Neural cell (in vitro differentiated cells): ENCODE measurements at regions not wholly inside any gene's neighbourhood (a gene's known extent, or its start where the extent isn't known, plus 50 kb on each side); places are given as distances from the start of the nearest gene placed in this dataset.

Experiments
- H2AFZ ChIP-seq: fragments of 200-600, 300-800 bp; sonication (generic), shearing (Covaris generic); 2 replicates; pipeline ENCODE4 v1.6.0; 2014; ENCODE audit warnings: low read depth, mild to moderate bottlenecking, antibody characterized with exemption, low read length, moderate library complexity
- H3F3A ChIP-seq: fragments of 200-600 bp; shearing (Covaris generic); 2 replicates; pipeline ENCODE4 v1.6.1; 2016; ENCODE audit warnings: mild to moderate bottlenecking, moderate library complexity, mixed read lengths, antibody characterized with exemption, low read length; ENCODE audit not compliant: insufficient read depth, poor library complexity, severe bottlenecking
- H3K27ac ChIP-seq: fragments of 200-600, 300-800 bp; sonication (generic), shearing (Covaris generic); 2 replicates; pipeline ENCODE4 v1.5.1; 2014; ENCODE audit warnings: mild to moderate bottlenecking, low read length, moderate library complexity
- H3K27me3 ChIP-seq: fragments of 300-800, 200-600 bp; sonication (generic), shearing (Covaris generic); 2 replicates; pipeline ENCODE4 v1.6.0; 2014; ENCODE audit warnings: mild to moderate bottlenecking, low read depth, low read length, moderate library complexity; ENCODE audit not compliant: insufficient read depth
- H3K36me3 ChIP-seq: fragments of 300-800, 200-600 bp; sonication (generic), shearing (Covaris generic); 2 replicates; pipeline ENCODE4 v1.5.1; 2014; ENCODE audit warnings: mild to moderate bottlenecking, antibody characterized with exemption, low read length, moderate library complexity; ENCODE audit not compliant: insufficient read depth
- H3K4me2 ChIP-seq: fragments of 300-800, 200-600 bp; sonication (generic), shearing (Covaris generic); 2 replicates; pipeline ENCODE4 v1.6.0; 2014; ENCODE audit warnings: mild to moderate bottlenecking, low read length
- H3K4me3 ChIP-seq: fragments of 300-800, 200-600 bp; sonication (generic), shearing (Covaris generic); 2 replicates; pipeline ENCODE4 v1.5.1; 2014; ENCODE audit warnings: mild to moderate bottlenecking, low read length, moderate library complexity
- H3K79me2 ChIP-seq: fragments of 200-600 bp; shearing (Covaris generic); replicated peaks from 2 replicates; pipeline ENCODE4 v1.6.0; 2014; ENCODE audit warnings: mild to moderate bottlenecking, low read length, moderate library complexity; ENCODE audit not compliant: insufficient read depth
- H3K9ac ChIP-seq: fragments of 300-800, 200-600 bp; sonication (generic), shearing (Covaris generic); 2 replicates; pipeline ENCODE4 v1.6.1; 2016; ENCODE audit warnings: mild to moderate bottlenecking, low read length, mixed read lengths
- H3K9me2 ChIP-seq: fragments of 200-600 bp; shearing (Covaris generic); 2 replicates; pipeline ENCODE4 v1.6.1; 2016; ENCODE audit warnings: mild to moderate bottlenecking, low read length, mixed read lengths; ENCODE audit not compliant: insufficient read depth
- H3K9me3 ChIP-seq: fragments of 200-600, 300-800 bp; sonication (generic), shearing (Covaris generic); 2 replicates; pipeline ENCODE4 v1.6.1; 2016; ENCODE audit warnings: mild to moderate bottlenecking, mixed run types, low read length, moderate library complexity, mixed read lengths
- H4K20me1 ChIP-seq: fragments of 200-600 bp; shearing (Covaris generic); 2 replicates; pipeline ENCODE4 v1.6.1; 2016; ENCODE audit warnings: mild to moderate bottlenecking, mixed run types; ENCODE audit not compliant: insufficient read depth
- EP300 ChIP-seq: fragments of 450-650 bp; conservative IDR thresholded peaks from 2 replicates; pipeline ENCODE4 v1.6.1; 2014; ENCODE audit warnings: antibody characterized with exemption, mild to moderate bottlenecking, moderate library complexity; ENCODE audit not compliant: poor library complexity, severe bottlenecking
- EZH2 ChIP-seq: fragments of 200-600, 300-800 bp; shearing (Covaris generic), sonication (generic); IDR thresholded peaks from 2 replicates; pipeline ENCODE4 v1.6.1; 2014; ENCODE audit warnings: antibody characterized with exemption, low read length, borderline replicate concordance, mild to moderate bottlenecking; ENCODE audit not compliant: insufficient read depth, poor library complexity, severe bottlenecking
- MXI1 ChIP-seq: fragments of 450-650 bp; conservative IDR thresholded peaks from 2 replicates; pipeline ENCODE4 v1.6.1; 2014; ENCODE audit warnings: antibody characterized with exemption, mild to moderate bottlenecking; ENCODE audit not compliant: poor library complexity, severe bottlenecking
- POLR2AphosphoS5 ChIP-seq: IDR thresholded peaks from 2 replicates; pipeline ENCODE4 v1.6.1; 2012
- RAD21 ChIP-seq: fragments of 450-650 bp; conservative IDR thresholded peaks from 2 replicates; pipeline ENCODE4 v1.6.1; 2014; ENCODE audit warnings: antibody characterized with exemption, mild to moderate bottlenecking, moderate library complexity
- SMC3 ChIP-seq: fragments of 450-650 bp; conservative IDR thresholded peaks from 2 replicates; pipeline ENCODE4 v1.6.1; 2014; ENCODE audit warnings: antibody characterized with exemption, mild to moderate bottlenecking, moderate library complexity; ENCODE audit not compliant: poor library complexity
- TAF1 ChIP-seq: IDR thresholded peaks from 2 replicates; pipeline ENCODE4 v1.6.1; 2012; ENCODE audit warnings: low read depth
- TF ChIP-seq, protein P1 (sequence below): IDR thresholded peaks from 2 replicates; pipeline ENCODE4 v1.6.1; 2012; ENCODE audit warnings: borderline replicate concordance
- TF ChIP-seq, protein P2 (sequence below): fragments of 450-650 bp; IDR thresholded peaks from 2 replicates; pipeline ENCODE4 v1.5.1; 2014; ENCODE audit warnings: antibody characterized with exemption, mild to moderate bottlenecking, moderate library complexity; ENCODE audit not compliant: poor library complexity, severe bottlenecking

DNA sequence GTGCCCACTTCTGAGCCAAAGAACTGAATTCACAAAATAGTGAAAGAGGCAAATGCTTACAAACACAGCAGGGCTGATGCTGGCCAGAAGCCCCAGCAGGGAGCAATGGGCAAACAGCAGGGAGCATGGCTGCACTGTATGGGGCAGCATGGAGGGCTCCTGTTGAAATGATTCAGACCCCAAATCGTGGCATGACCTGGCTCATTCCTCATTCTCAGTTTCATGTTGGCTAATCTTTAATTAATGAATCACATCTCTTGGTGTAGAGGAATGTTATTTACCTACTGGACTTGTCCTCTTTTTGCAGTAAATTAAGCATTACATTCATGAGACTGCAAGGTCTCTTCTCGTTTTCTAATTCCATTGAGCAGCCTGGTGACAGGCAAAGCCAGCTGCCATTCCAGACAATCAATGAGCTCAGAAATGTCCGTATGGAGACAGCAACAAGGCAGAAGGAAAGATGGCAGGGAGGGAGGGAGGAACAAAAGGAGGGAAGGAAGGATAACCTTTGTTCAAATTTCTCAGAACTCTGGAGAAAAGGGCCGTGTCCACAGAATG lies 84.9 kb upstream of the ST8SIA3 start:
- Histone ChIP-seq H3K27me3 (no peaks in the 10 kb centered on the region), H3K4me2 (no peak overlapping the region), H2AFZ (no peak overlapping the region), H4K20me1 (no peaks in the 10 kb centered on the region), H3K9ac (no peak overlapping the region), H3F3A (no peaks in the 10 kb centered on the region), H3K36me3 (no peaks in the 10 kb centered on the region), H3K9me3 (no peaks in the 10 kb centered on the region), H3K27ac (no peak overlapping the region), H3K9me2 (no peaks in the 10 kb centered on the region), H3K79me2 (no peaks in the 10 kb centered on the region), H3K4me3 (no peak overlapping the region)
- TF ChIP-seq POLR2AphosphoS5 (no peak), SMC3 (no peak), EZH2 (no peak)

DNA sequence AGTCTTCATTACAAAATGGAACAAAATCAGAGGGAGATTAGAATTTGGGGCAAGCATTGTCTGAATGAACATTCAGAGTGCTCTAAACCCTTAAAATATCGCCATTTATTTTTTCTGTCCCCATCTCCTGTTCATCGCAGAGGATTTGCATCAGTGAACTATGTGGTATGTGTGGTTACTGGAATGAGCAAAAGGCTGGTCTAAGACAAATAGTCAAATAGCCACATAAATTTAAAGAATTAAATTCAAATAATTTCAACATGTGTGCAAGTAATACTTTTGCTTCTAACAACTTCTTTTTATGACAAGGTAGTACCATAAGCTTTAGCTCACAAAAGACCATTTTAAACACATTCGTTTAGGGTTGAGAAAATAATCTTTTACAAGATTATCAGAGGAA lies 82.6 kb upstream of the ST8SIA3 start:
- Histone ChIP-seq H3K9ac (no peak overlapping the region), H3K4me3 (no peak overlapping the region)
- TF ChIP-seq SMC3 (no peak), EZH2 (no peak), EP300 (no peak), MXI1 (no peak), POLR2AphosphoS5 (no peak), TAF1 (no peak), RAD21 (no peak)
- TF ChIP-seq, protein P1, sequence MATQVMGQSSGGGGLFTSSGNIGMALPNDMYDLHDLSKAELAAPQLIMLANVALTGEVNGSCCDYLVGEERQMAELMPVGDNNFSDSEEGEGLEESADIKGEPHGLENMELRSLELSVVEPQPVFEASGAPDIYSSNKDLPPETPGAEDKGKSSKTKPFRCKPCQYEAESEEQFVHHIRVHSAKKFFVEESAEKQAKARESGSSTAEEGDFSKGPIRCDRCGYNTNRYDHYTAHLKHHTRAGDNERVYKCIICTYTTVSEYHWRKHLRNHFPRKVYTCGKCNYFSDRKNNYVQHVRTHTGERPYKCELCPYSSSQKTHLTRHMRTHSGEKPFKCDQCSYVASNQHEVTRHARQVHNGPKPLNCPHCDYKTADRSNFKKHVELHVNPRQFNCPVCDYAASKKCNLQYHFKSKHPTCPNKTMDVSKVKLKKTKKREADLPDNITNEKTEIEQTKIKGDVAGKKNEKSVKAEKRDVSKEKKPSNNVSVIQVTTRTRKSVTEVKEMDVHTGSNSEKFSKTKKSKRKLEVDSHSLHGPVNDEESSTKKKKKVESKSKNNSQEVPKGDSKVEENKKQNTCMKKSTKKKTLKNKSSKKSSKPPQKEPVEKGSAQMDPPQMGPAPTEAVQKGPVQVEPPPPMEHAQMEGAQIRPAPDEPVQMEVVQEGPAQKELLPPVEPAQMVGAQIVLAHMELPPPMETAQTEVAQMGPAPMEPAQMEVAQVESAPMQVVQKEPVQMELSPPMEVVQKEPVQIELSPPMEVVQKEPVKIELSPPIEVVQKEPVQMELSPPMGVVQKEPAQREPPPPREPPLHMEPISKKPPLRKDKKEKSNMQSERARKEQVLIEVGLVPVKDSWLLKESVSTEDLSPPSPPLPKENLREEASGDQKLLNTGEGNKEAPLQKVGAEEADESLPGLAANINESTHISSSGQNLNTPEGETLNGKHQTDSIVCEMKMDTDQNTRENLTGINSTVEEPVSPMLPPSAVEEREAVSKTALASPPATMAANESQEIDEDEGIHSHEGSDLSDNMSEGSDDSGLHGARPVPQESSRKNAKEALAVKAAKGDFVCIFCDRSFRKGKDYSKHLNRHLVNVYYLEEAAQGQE: no peak
- TF ChIP-seq, protein P2, sequence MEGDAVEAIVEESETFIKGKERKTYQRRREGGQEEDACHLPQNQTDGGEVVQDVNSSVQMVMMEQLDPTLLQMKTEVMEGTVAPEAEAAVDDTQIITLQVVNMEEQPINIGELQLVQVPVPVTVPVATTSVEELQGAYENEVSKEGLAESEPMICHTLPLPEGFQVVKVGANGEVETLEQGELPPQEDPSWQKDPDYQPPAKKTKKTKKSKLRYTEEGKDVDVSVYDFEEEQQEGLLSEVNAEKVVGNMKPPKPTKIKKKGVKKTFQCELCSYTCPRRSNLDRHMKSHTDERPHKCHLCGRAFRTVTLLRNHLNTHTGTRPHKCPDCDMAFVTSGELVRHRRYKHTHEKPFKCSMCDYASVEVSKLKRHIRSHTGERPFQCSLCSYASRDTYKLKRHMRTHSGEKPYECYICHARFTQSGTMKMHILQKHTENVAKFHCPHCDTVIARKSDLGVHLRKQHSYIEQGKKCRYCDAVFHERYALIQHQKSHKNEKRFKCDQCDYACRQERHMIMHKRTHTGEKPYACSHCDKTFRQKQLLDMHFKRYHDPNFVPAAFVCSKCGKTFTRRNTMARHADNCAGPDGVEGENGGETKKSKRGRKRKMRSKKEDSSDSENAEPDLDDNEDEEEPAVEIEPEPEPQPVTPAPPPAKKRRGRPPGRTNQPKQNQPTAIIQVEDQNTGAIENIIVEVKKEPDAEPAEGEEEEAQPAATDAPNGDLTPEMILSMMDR: no peak

More for the DNA sequence above, 82.6 kb upstream of the ST8SIA3 start:
- H2AFZ ChIP-seq: no peak overlapping the region
- no peaks in the 10 kb centered on the region for H3K27me3 ChIP-seq
- no peaks in the 10 kb centered on the region for H3K79me2 ChIP-seq
- H3K4me2 ChIP-seq: no peak overlapping the region
- no peaks in the 10 kb centered on the region for H3K9me3 ChIP-seq
- no peaks in the 10 kb centered on the region for H4K20me1 ChIP-seq
- H3F3A ChIP-seq: peaks cover under 1% of the 10 kb centered on the region
- H3K27ac ChIP-seq: no peak overlapping the region
- no peaks in the 10 kb centered on the region for H3K9me2 ChIP-seq
- H3K36me3 ChIP-seq: no peaks in the 10 kb centered on the region
